ENCODE measurements at regions not wholly inside any gene's neighbourhood (a gene's known extent, or its start where the extent isn't known, plus 50 kb on each side); places are given as distances from the start of the nearest gene placed in this dataset.

DNA sequence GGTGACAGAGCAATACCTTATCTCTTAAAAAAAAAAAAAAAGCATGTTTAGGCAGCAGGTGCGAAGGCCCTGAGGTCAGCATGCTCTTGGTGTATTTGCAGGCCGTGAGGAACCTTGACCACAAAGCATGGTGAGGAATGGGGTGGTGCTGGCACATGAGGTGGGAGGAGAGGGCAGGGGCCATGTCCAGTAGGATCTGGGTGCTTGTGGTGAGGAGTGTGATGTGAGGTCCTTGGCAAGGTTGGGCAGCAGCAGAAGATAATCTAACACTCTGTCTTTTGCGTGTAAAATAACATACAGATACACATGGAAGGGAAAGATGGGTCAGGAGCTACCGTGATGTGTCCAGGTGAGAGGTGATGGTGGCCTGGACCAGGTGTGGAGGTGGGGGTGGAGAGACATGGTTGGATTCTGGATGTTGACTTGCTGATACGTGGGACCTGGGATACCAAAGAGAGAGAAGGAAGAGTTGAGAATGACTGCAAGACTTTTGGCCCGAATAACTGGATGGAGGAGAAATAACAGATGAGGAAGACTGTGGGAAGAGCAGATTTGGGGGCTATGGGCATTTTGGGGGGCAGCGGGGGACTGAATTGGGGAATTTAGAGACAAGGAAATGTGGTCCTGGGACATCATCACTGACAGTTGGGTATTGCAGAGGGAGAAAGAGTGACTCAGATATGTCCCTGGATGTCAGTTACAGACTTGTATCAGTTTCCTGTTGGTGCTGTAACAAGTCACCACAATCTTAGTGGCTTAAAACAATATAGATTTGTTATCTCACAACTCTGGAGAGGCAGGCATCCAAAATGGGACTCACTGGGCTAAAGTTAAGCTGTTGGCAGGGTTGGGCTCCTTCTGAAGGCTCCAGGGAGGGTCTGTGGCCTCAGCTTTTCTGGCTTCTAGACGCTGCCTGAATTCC is 274.9 kb downstream of the HAPSTR1 start:
- TF ChIP-seq, protein P1, sequence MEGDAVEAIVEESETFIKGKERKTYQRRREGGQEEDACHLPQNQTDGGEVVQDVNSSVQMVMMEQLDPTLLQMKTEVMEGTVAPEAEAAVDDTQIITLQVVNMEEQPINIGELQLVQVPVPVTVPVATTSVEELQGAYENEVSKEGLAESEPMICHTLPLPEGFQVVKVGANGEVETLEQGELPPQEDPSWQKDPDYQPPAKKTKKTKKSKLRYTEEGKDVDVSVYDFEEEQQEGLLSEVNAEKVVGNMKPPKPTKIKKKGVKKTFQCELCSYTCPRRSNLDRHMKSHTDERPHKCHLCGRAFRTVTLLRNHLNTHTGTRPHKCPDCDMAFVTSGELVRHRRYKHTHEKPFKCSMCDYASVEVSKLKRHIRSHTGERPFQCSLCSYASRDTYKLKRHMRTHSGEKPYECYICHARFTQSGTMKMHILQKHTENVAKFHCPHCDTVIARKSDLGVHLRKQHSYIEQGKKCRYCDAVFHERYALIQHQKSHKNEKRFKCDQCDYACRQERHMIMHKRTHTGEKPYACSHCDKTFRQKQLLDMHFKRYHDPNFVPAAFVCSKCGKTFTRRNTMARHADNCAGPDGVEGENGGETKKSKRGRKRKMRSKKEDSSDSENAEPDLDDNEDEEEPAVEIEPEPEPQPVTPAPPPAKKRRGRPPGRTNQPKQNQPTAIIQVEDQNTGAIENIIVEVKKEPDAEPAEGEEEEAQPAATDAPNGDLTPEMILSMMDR (IDR thresholded peaks at IDR 0.05; ENCODE audit: insufficient read depth, low read depth, low read length), result no peak
- DNase-seq (ENCODE audit: low read depth), result no peak
- no peak overlapping the region for H3K4me3 ChIP-seq (ENCODE audit: low read depth, low read length)

DNA sequence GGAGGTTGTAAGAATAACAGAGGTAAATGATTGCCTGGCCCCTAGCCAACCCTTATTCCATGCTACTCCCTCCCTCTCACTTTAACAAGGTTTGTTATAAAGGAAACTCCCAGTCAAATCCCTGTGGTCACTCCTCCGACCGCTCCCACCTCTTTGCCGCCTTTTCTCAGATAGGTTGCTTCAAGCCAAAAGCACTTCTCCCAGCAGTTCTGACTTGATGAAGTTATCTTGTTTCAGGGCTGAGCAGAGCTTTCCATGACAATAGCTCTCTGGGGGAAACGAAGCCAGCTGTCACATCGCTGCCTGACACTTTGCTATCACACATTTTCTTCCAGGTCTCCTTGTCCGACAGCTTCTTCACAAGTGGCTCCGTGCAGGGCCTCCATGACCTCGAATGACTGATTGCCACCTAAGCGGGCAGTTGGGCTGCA is 278.6 kb downstream of the HAPSTR1 start:
- H3K4me3 ChIP-seq (ENCODE audit: low read depth, low read length), result no peak overlapping the region
- no peak for DNase-seq (ENCODE audit: low read depth)
- TF ChIP-seq, protein P1 (IDR thresholded peaks at IDR 0.05; ENCODE audit: insufficient read depth, low read depth, low read length), result no peak

DNA sequence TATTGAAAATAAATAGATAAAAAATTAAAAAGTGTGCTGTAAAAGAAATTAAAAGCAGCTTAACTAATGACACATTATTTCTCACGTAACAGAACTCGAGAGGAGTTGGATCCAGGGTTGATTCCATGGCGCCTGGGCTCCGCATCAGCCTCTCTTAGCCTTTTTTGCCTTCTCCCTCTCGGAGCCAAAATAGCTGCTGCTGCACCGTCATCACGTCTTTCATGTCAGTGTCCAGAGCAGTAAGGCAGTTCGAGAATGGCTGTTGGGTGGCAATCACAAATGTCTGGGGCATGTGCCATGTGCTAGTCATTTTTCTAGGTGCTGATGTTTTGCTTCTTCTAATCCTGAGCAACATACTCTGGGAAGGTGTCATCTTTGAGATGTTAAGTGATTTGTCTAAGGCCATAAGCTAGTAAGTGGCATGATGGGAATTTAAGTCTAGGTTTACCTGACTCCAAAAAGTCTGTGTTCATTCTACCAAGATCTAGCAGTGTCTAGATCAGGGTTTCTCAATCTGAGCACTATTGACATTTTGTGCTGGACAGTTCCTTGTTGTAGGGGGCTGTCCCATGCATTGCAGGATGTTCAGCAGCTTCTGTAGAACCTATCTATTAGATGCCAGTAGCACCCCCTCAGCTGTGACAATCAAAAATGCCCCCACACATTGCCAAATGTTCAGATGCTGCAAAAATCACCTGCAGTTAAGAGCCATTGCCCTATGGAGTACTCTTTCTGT is 280.4 kb downstream of the HAPSTR1 start:
- no peak overlapping the region for H3K4me3 ChIP-seq (ENCODE audit: low read depth, low read length)
- TF ChIP-seq, protein P1 (IDR thresholded peaks at IDR 0.05; ENCODE audit: insufficient read depth, low read depth, low read length), result no peak
- no peak for DNase-seq (ENCODE audit: low read depth)

DNA sequence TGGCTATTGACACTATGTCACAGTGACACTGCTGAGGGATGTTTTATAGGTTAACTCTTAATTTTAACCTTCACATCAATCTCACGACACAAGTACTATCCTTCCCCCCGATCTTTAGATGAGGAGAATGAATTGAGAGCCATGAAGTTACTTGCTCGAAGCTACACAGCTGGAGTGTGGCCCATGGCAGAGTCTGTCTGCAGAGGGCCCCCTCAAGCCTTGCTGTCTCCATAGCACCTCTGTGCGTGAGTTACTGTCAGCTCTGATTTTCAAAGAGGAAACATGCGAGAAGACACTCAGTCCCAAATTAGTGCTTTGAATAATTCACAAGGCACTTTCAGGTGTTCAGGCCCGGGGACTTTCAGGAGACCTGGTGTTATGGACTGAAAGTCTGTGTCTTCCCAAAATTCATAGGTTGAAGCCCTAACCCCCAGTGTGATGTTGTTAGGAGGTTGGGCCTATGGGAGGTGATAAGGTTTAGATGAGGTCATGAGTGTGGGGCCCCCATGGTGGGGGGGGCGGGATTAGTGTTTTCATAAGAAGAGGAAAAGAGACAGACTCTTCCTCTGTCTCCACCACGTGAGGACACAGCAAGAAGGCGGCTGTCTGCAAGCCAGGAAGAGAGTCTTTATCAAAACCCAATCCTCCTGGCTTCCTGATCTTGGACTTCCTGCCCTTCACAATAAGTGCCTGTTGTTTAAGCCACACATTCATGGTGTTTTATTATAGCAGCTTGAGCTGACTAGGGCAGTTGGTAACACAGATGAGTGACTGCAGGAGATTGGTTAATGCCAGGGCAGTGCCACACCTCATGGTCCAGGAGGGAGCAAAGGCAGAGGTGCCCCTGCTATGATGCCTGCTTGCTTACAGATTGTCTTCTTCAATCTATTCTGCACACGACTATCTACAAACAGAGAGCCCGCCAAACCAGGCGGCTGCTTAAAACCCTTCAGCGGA is 281.8 kb downstream of the HAPSTR1 start:
- TF ChIP-seq, protein P1 (IDR thresholded peaks at IDR 0.05; ENCODE audit: insufficient read depth, low read depth, low read length), result no peak
- DNase-seq (ENCODE audit: low read depth), result no peak
- H3K4me3 ChIP-seq (ENCODE audit: low read depth, low read length), result no peak overlapping the region

DNA sequence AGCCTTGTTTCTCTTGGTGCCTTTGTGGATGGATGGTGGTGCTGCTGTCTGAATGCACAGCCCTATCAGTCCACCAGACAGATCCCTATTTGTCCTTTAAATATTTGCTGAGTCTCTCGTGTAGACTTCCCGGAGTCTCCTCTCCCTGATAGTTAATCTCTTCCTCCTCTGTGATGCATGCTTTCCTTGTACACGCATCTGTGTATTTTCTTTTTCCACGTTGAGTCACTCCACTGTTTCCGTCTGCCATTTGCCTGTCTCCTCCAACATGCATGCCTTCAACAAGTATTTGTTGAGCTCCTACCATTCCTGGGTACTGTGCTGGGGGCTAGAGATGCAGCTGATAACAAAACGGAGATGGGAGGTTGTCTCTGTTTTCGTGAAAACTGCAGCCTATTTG is 282.6 kb downstream of the HAPSTR1 start:
- TF ChIP-seq, protein P1 (IDR thresholded peaks at IDR 0.05; ENCODE audit: insufficient read depth, low read depth, low read length), result no peak
- no peak for DNase-seq (ENCODE audit: low read depth)

GRCh38 chr16:9378876-9379275 is 287.4 kb downstream of the HAPSTR1 start:
- no peak for DNase-seq (ENCODE audit: low read depth)
- no peak overlapping the region for H3K4me3 ChIP-seq (ENCODE audit: low read depth, low read length)
- TF ChIP-seq, protein P1 (IDR thresholded peaks at IDR 0.05; ENCODE audit: insufficient read depth, low read depth, low read length), result no peak

More for the DNA sequence above, 282.6 kb downstream of the HAPSTR1 start:
- H3K4me3 ChIP-seq (ENCODE audit: low read depth, low read length), result no peak overlapping the region

Data from fibroblast of villous mesenchyme (primary cell).